WI38 (cell line): ENCODE measurements at regions not wholly inside any gene's neighbourhood (a gene's known extent, or its start where the extent isn't known, plus 50 kb on each side); places are given as distances from the start of the nearest gene placed in this dataset.

Source experiments
- H3K4me3 ChIP-seq: 2 replicates; pipeline ENCODE4 v1.5.1; 2011; ENCODE audit warnings: low read depth, mild to moderate bottlenecking, control low read depth, low read length
- CTCF ChIP-seq: IDR thresholded peaks from 2 replicates; pipeline ENCODE4 v1.5.1; 2012; ENCODE audit warnings: low read depth, mild to moderate bottlenecking, control low read depth, low read length

GRCh38 chr3:86147119-86147518 lies 843.8 kb downstream of the VGLL3 start:
- no peak for TF ChIP-seq CTCF
- no peak overlapping the region for H3K4me3 ChIP-seq

- H3K4me3 ChIP-seq: no peak overlapping the region
- no peak for TF ChIP-seq CTCF
Measured at GRCh38 chr3:86126552-86126951, 864.4 kb downstream of the VGLL3 start.
